Upper lobe of left lung (tissue), 4 donors: ENCODE measurements at regions not wholly inside any gene's neighbourhood (a gene's known extent, or its start where the extent isn't known, plus 50 kb on each side); places are given as distances from the start of the nearest gene placed in this dataset.

Experiments used
- CTCF ChIP-seq, 6 experiments: fragments of 450-650 bp in 4 of 6; fragments of 200-600 bp in 2 of 6; sonication (generic) in 2 of 6; IDR thresholded peaks; one replicate each; pipeline ENCODE4 v1.5.1; 2016 to 2019; ENCODE audit warnings: antibody characterized with exemption in 6 of 6
- EP300 ChIP-seq, 4 donors: sonication (generic); formaldehyde crosslinking; IDR thresholded peaks; one replicate each; pipeline ENCODE4 v1.5.1; 2017; ENCODE audit warnings: antibody characterized with exemption in 4 of 4, control low read depth in 2 of 4
- POLR2A ChIP-seq, 4 donors: fragments of 450-650 bp; IDR thresholded peaks; one replicate each; pipeline ENCODE4 v1.5.1; 2016 to 2017; ENCODE audit warnings: antibody characterized with exemption in 4 of 4, mild to moderate bottlenecking in 2 of 4
- POLR2AphosphoS5 ChIP-seq, 2 donors: sonication (generic); formaldehyde crosslinking; IDR thresholded peaks; one replicate each; pipeline ENCODE4 v1.5.1; 2017; ENCODE audit warnings: antibody characterized with exemption in 2 of 2

GRCh38 chr13:106906426-106906996 lies 338.6 kb upstream of the ARGLU1 start:
- no peak for TF ChIP-seq CTCF (IDR thresholded peaks at IDR 0.05)
- no peak for TF ChIP-seq POLR2A (IDR thresholded peaks at IDR 0.05)
- no peak for TF ChIP-seq EP300 (IDR thresholded peaks at IDR 0.05)
- TF ChIP-seq POLR2AphosphoS5 (IDR thresholded peaks at IDR 0.05): no peak
